Body of pancreas (tissue), 4 donors: ENCODE measurements at regions not wholly inside any gene's neighbourhood (a gene's known extent, or its start where the extent isn't known, plus 50 kb on each side); places are given as distances from the start of the nearest gene placed in this dataset.

Source experiments
- POLR2A ChIP-seq, 3 donors: fragments of 450-650 bp; IDR thresholded peaks; one replicate each; pipeline ENCODE4 v1.6.1; 2016; ENCODE audit warnings: antibody characterized with exemption in 3 of 3, mild to moderate bottlenecking in 2 of 3
- TF ChIP-seq, protein P1 (sequence below), 7 experiments: fragments of 450-650 bp in 4 of 7; fragments of 200-600 bp in 3 of 7; sonication (generic) in 3 of 7; IDR thresholded peaks; one replicate each; pipeline ENCODE4 v1.5.1; 2016 to 2019; ENCODE audit warnings: antibody characterized with exemption in 7 of 7

DNA sequence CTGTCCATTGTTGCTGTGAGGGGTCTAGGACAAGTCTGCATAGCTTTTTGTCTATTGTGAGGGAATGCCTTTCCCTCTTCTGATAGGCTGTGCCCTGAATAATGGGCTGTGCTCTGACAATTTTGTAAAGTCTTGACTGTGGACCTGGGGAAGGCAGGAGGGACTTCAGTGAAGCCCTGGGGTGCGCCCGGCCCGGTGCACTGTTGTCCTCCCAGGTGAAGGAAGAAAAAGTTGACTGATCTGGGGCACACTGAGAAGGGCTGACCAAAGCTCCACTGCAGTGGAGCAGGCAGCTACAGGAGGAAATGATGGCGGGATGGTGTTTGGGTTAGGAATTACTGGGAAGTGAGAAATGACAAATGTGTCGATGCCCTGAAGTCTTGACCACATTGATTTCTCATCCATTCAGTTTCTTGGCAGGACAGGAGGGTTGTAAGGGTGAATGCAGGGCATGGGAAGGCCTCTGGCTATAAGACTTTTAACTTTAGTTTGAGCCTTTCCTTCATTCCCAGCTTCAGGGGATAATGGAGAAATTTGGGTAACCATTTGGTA lies 224.0 kb upstream of the CST7 start:
- no peak for TF ChIP-seq POLR2A (IDR thresholded peaks at IDR 0.05)
- TF ChIP-seq, protein P1, sequence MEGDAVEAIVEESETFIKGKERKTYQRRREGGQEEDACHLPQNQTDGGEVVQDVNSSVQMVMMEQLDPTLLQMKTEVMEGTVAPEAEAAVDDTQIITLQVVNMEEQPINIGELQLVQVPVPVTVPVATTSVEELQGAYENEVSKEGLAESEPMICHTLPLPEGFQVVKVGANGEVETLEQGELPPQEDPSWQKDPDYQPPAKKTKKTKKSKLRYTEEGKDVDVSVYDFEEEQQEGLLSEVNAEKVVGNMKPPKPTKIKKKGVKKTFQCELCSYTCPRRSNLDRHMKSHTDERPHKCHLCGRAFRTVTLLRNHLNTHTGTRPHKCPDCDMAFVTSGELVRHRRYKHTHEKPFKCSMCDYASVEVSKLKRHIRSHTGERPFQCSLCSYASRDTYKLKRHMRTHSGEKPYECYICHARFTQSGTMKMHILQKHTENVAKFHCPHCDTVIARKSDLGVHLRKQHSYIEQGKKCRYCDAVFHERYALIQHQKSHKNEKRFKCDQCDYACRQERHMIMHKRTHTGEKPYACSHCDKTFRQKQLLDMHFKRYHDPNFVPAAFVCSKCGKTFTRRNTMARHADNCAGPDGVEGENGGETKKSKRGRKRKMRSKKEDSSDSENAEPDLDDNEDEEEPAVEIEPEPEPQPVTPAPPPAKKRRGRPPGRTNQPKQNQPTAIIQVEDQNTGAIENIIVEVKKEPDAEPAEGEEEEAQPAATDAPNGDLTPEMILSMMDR (IDR thresholded peaks at IDR 0.05) = no peak
